Endodermal cell (in vitro differentiated cells): ENCODE measurements at regions not wholly inside any gene's neighbourhood (a gene's known extent, or its start where the extent isn't known, plus 50 kb on each side); places are given as distances from the start of the nearest gene placed in this dataset.

Source experiments
- DNase-seq: peaks from one replicate; pipeline ENCODE4 v3.0.0-alpha.2; 2017
- H3K27ac ChIP-seq: 2 replicates; pipeline ENCODE4 v1.5.1; 2013; ENCODE audit warnings: mild to moderate bottlenecking, low read depth, low read length, moderate library complexity
- H3K27me3 ChIP-seq: 2 replicates; pipeline ENCODE4 v1.6.1; 2013; ENCODE audit warnings: mild to moderate bottlenecking, low read length, moderate library complexity; ENCODE audit not compliant: insufficient read depth, control insufficient read depth, poor library complexity, severe bottlenecking
- H3K36me3 ChIP-seq: 2 replicates; pipeline ENCODE4 v1.7.0; 2013; ENCODE audit warnings: mild to moderate bottlenecking, low read length, moderate library complexity; ENCODE audit not compliant: control insufficient read depth, insufficient read depth
- H3K4me1 ChIP-seq: one replicate; pipeline ENCODE4 v1.7.0; 2013; ENCODE audit warnings: low read length; ENCODE audit not compliant: control insufficient read depth, insufficient read depth
- H3K4me3 ChIP-seq: 2 replicates; pipeline ENCODE4 v1.5.1; 2013; ENCODE audit warnings: mild to moderate bottlenecking, low read length, moderate library complexity
- H3K9ac ChIP-seq: 2 replicates; pipeline ENCODE4 v1.6.1; 2013; ENCODE audit warnings: mild to moderate bottlenecking, low read length, moderate library complexity; ENCODE audit not compliant: poor library complexity, severe bottlenecking; ENCODE audit errors: extremely low read depth
- H3K9me3 ChIP-seq: 2 replicates; pipeline ENCODE4 v1.6.1; 2013; ENCODE audit warnings: mild to moderate bottlenecking, low read length, moderate library complexity; ENCODE audit not compliant: control insufficient read depth
- H3K27ac Mint-ChIP-seq: 2 replicates; pipeline ENCODE4 v1.8.0; 2020; ENCODE audit warnings: mixed read lengths
- H3K27me3 Mint-ChIP-seq: 2 replicates; pipeline ENCODE4 v1.8.0; 2021; ENCODE audit warnings: mild to moderate bottlenecking, mixed read lengths; ENCODE audit not compliant: insufficient read depth
- H3K36me3 Mint-ChIP-seq: 2 replicates; pipeline ENCODE4 v1.8.0; 2020; ENCODE audit warnings: low read depth, mixed read lengths
- H3K4me1 Mint-ChIP-seq: 2 replicates; pipeline ENCODE4 v1.8.0; 2020; ENCODE audit warnings: mixed read lengths
- H3K4me3 Mint-ChIP-seq: 2 replicates; pipeline ENCODE4 v1.8.0; 2020; ENCODE audit warnings: mild to moderate bottlenecking, moderate library complexity, mixed read lengths
- H3K9me3 Mint-ChIP-seq: 2 replicates; pipeline ENCODE4 v1.8.0; 2020; ENCODE audit warnings: mild to moderate bottlenecking, mixed read lengths
- CTCF ChIP-seq: fragments of 200-600 bp; sonication (generic); conservative IDR thresholded peaks from 2 replicates; pipeline ENCODE4 v1.5.0; 2021; ENCODE audit warnings: antibody characterized with exemption, mild to moderate bottlenecking
- WGBS, 2 experiments: methylation state at CpG; one replicate each; pipeline versions ENCODE4 v1.1.5 to v1.1.7; 2013; ENCODE audit warnings: missing lambda C conversion rate in 2 of 2, mixed read lengths in 1 of 2; ENCODE audit not compliant: insufficient coverage in 1 of 2, insufficient read length in 1 of 2; 5-methylcytosine and 5-hydroxymethylcytosine counted together

- TF ChIP-seq CTCF: no peak
- H3K27me3 Mint-ChIP-seq: peaks cover 3% of the 10 kb centered on the region
- H3K36me3 ChIP-seq: no peaks in the 10 kb centered on the region
- no CpG with 5 or more reads among the region's 1 CpG for WGBS, 2 experiments
- H3K4me1 ChIP-seq: peaks cover under 1% of the 10 kb centered on the region
- H3K9me3 ChIP-seq: no peaks in the 10 kb centered on the region
- no peak overlapping the region for H3K27ac Mint-ChIP-seq
- H3K9me3 Mint-ChIP-seq: no peaks in the 10 kb centered on the region
- H3K9ac ChIP-seq: no peak overlapping the region
- H3K4me3 ChIP-seq: no peak overlapping the region
- no peak for DNase-seq
- H3K27ac ChIP-seq: no peak overlapping the region
- peaks cover 8% of the 10 kb centered on the region for H3K4me1 Mint-ChIP-seq
- no peak overlapping the region for H3K4me3 Mint-ChIP-seq
- H3K36me3 Mint-ChIP-seq: no peaks in the 10 kb centered on the region
- H3K27me3 ChIP-seq: no peaks in the 10 kb centered on the region
These were observed 184.9 kb upstream of the MIR17HG start for GRCh38 chr13:91162589-91162988.

- H3K4me1 ChIP-seq: peaks cover 5% of the 10 kb centered on the region
These were observed 181.7 kb upstream of the MIR17HG start for GRCh38 chr13:91165758-91166157.

GRCh38 chr13:91166714-91167511, 180.6 kb upstream of the MIR17HG start:
- peaks cover 3% of the 10 kb centered on the region for H3K27me3 Mint-ChIP-seq
- Histone ChIP-seq H3K4me1 (peaks cover 5% of the 10 kb centered on the region), H3K27ac (no peak overlapping the region), H3K36me3 (no peaks in the 10 kb centered on the region), H3K9ac (no peak overlapping the region), H3K4me3 (no peak overlapping the region), H3K9me3 (no peaks in the 10 kb centered on the region), H3K27me3 (no peaks in the 10 kb centered on the region)
- no peak overlapping the region for H3K27ac Mint-ChIP-seq
- 99 to 100% methylated on average over 2 of the region's 2 CpGs for WGBS, 2 experiments
- no peaks in the 10 kb centered on the region for H3K9me3 Mint-ChIP-seq
- no peak for DNase-seq
- peaks cover 23% of the 10 kb centered on the region for H3K4me1 Mint-ChIP-seq
- no peaks in the 10 kb centered on the region for H3K36me3 Mint-ChIP-seq
- no peak overlapping the region for H3K4me3 Mint-ChIP-seq
- TF ChIP-seq CTCF: no peak

More at GRCh38 chr13:91165758-91166157, 181.7 kb upstream of the MIR17HG start:
- H3K27ac Mint-ChIP-seq: no peak overlapping the region
- Histone ChIP-seq H3K4me3 (no peak overlapping the region), H3K27ac (no peak overlapping the region), H3K36me3 (no peaks in the 10 kb centered on the region), H3K9ac (no peak overlapping the region), H3K9me3 (no peaks in the 10 kb centered on the region), H3K27me3 (no peaks in the 10 kb centered on the region)
- DNase-seq: no peak
- no peak overlapping the region for H3K4me3 Mint-ChIP-seq
- no peaks in the 10 kb centered on the region for H3K9me3 Mint-ChIP-seq
- TF ChIP-seq CTCF: no peak
- peaks cover 3% of the 10 kb centered on the region for H3K27me3 Mint-ChIP-seq
- H3K36me3 Mint-ChIP-seq: no peaks in the 10 kb centered on the region
- WGBS, 2 experiments: 83 to 91% methylated on average over 2 of the region's 3 CpGs
- peaks cover 23% of the 10 kb centered on the region for H3K4me1 Mint-ChIP-seq
